ENCODE measurements at regions not wholly inside any gene's neighbourhood (a gene's known extent, or its start where the extent isn't known, plus 50 kb on each side); places are given as distances from the start of the nearest gene placed in this dataset.
"Not testable (repeated sequence)": the region's sequence is repeated elsewhere in the genome, so short reads cannot be mapped to it uniquely, and the experiment has no call there.

DNA sequence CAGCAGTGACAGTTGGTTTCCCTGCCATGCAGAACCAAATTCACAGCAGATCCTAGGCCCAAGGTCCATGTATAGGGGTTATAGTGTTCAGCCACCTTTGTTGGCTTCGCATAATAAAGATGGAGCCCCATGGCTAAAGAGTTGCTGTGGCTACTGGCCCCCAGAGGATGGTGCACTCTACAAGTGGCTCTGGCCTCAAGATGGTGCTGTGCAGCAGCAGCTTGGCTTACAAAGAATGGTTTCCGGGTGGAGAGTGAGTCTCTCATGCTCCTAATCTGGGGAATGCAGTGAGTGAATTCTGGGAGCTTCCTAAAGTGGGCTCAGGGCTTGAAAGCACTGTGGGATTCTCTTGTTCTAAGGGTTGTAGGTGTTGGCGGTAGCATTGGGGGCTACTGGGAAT is 1199.7 kb downstream of the CNTNAP5 start:
- DNase-seq: no peak

DNA sequence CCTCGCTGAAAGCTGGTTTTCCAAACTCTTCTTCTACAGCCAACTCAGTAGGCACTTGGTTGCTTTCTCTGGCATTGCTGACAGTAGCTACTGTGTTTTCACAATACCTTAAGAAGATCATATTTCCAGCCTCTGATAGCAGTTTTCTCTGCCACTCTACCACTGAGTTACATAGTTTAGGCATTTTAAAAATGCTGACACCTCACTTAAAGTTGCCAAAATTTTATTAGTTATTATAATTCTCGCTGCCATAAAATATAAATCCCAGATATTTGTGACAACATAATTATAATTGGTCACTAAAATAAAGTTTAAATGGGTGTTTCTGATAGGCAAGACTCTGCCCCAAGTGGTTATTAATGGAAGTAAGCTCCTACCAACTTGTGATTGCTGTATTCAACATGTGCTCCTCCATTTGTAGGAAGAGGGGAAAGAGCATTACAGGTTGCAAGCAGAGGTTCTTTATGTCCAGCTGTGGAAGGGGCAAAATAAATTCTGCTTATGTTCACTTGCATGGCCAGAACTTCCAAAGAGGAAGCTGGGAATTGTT is 1202.8 kb downstream of the CNTNAP5 start:
- no peak for DNase-seq

GRCh38 chr2:125240870-125241269 is 1215.8 kb downstream of the CNTNAP5 start:
- DNase-seq: no peak

DNA sequence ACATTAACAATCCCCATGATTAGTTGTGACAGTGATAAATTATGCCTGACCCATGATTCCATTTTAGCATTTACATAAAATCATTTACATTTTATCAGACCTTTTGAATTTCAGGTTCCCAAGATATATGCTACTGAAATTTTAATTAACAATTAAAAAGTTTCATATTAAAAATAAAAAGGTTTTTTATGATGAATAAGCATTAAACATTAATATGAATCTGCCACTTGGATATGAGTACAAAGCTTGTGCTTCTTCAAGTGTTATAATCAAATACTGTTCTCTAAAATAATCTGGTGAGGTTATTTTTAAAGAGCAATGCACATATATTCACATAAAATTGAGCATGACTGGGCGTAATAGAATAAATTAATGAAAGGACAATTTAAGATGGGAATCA is 1218.0 kb downstream of the CNTNAP5 start:
- no peak for DNase-seq

DNA sequence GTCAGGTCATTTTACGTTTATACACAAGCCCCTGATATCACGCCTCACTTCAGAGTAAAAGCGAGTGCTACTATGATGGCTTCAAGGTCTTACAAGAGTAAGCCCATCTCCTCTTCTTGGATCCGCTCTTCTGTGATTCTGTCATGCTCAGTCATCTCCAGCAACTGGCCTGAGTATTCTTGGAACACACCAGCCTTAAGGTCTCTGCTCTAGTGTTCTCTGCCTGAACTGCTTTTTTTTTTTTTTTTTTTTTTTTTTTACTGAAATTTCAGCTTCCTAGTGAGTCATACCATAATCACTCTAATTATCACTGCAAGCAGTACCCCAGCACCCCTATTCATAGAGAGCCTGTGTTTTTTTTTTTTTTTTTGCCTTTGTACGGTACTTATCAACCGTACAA is 1228.9 kb downstream of the CNTNAP5 start:
- no peak for DNase-seq

- DNase-seq: no peak
Observed at GRCh38 chr2:125259451-125259850, 1234.4 kb downstream of the CNTNAP5 start.

DNA sequence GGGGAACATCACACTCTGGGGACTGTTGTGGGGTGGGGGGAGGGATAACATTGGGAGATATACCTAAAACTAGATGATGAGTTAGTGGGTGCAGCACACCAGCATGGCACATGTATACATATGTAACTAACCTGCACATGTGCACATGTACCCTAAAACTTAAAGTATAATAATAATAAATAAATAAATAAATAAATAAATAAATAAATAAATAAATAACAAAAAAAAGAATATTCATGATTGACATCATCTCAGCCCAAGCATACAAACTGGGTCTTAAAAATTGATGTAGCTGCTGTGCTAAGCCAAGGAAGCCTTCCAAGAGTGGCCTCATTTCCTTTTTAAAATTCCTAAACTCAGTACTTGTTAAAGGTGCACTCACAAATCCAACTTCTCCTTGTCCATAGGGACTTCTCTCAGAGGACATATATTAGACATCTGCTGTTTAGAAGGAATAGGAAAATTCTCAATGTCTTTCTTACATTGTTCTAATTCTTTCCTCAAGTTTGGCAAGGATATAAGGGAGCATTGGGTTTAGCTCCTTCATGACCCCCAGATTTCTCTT is 1235.4 kb downstream of the CNTNAP5 start:
- DNase-seq: not testable (repeated sequence)

DNA sequence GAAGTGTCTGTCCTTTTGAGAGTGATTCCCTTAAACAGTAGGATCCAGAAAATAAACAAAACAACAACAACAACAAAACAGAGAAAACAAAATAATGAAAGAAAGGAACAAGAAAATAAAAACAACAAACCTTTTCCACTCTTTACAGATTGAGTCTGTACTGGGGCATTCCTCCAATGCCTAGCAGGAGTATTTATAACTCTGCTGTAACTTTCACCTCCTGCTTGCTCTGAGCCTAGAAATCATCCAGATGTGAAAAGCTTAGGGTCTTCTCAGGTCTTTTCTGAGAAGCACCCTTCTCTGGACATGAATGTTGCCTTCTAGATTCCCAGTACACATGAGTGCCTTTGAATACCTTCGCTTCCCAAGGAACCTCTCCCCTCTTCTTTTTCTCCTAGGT is 1239.4 kb downstream of the CNTNAP5 start:
- DNase-seq: no peak

DNA sequence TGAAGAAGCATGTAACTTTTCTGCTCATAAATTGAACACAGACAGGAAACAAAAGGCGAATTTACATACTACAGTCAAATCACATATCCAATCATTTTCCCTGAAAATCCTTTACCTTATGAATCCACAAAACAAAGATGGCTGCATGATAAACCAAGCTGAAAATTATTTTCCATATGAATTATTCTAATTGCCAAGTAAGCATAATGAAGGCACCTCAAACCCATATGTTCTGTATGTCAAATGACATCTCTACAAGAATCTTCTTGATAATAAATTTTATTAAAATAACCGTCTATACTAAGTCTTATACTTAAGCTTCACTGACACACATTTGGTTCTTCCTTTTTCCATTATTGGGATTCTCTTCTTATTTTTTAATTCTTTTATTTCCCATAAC is 1242.6 kb downstream of the CNTNAP5 start:
- DNase-seq: no peak

- DNase-seq: no peak
Observed at GRCh38 chr2:125272651-125273050, 1247.6 kb downstream of the CNTNAP5 start.

DNA sequence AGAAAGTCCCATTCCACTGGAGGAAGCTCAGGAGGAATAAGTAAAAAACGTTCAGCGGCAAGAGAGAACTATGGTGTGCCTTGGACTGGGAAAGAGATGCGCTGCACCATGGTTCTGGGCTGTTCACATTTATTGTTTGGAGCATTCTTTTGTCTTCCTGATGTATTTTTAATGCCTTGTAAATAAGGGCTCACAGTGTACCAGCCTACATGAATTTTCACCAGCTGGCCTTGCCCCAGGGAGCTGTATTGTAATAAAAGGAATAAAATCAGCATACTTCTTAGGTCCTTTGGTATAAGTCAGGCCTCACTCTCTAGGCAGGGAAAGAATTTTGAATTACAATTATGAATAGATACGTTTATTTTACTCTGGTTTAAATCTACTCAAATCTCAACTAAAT is 1249.6 kb downstream of the CNTNAP5 start:
- DNase-seq: no peak

DNA sequence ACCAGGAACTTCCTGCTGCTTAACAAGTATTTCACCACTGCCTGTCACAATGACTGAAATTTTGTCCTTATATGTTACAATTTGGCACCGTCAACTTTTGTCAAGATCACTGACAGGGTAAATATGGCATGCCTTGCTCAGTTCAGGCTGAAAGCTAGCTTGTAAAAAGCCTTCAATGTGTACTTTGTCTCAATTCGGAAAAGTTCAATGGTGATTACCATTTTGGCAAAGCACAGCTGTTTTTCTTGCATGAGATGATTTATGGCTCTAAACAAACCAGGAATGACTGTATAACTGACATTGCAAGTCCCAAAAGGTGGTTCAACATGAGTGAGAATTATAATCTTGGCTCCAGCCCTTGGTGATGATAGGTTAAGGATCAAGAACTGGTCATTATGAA is 1255.2 kb downstream of the CNTNAP5 start:
- no peak for DNase-seq

DNA sequence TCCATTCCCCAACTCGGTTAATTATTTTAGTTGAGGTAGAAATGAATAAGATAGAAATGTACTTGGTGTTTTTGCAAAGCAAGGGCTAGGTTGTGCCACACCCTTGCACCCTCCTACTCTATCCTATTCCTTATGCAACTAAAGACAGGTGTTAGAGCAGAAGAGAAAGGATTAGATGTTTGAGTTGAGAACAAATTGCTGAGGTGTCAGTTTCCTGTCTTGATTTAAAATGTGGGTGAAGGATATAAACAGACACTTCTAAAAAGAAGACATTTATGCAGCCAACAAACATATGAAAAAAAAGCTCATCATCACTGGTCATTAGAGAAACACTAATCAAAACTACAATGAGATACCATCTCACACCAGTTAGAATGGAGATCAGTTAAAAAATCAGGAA is 1256.2 kb downstream of the CNTNAP5 start:
- no peak for DNase-seq

DNA sequence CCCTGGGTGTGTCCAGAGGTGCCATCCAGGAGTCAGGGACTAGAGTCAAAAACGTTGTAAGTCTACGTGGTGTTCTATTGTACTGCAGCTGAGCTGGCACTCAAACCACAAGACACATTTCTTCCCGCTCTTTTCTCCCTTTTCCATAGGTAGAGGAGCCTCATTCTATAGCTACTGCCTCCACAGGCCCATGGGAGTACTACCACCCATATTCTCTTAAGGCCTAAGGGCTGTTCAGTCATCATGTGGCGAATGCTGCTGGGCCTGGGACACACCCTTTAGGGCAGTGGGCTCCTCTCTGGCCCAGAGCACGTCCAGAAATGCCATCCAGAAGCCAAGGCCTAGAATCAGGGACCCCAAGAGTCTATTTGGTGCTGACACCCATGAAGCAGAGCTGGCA is 1271.7 kb downstream of the CNTNAP5 start:
- DNase-seq: no peak

DNA sequence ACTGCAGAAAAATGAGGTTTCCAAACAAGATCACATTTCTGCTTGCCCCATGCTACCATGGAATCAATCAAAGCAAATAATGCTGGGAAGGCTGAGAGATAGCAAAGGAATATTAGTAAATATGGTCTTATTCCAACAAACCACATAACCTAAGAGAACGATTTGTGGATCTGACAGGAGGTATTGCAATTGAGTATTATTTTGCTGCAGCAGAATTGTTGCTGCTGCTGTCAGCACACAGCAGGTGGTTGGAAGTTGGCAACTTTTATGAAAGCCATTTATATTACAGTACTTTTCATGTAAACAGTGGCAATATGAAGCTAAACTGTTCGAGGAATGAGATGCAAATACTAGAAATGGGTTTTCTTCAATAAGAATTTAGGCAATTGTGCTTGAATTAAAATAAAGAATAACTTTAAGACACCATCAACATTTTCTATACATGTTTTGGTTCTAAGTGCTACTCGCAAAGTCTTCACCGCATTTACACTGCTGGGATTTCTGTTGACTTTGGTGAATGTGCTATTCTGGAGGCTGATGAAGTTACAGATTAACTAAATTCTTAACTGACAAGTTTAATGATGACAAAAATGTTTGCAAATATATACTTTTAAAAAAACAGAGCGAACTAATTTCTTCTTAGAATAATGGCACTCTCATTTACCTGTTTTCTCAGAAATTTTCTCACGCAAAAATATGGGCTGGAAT is 1285.7 kb downstream of the CNTNAP5 start:
- DNase-seq: no peak

GRCh38 chr2:125312342-125312741 is 1287.3 kb downstream of the CNTNAP5 start:
- DNase-seq: no peak

DNA sequence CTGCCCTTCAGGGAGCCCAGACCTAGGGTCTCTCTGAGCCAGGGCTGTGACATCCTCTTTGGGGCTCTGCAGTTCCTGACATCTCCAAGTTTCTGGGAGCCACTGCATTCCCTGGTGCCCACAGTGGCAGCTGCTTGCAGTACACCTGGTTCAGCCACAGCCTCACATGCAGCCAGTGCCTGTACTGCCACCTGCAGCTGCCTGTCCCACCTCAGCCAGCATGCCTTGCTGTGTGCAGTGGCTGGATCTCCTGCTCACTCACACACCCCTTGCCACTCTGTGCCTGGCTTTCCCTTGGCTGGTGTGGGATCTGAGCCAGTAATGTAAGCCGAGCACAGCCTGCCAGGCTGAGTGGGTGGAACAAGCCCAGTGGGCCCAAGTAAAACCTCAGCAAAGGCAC is 1288.7 kb downstream of the CNTNAP5 start:
- no peak for DNase-seq

DNA sequence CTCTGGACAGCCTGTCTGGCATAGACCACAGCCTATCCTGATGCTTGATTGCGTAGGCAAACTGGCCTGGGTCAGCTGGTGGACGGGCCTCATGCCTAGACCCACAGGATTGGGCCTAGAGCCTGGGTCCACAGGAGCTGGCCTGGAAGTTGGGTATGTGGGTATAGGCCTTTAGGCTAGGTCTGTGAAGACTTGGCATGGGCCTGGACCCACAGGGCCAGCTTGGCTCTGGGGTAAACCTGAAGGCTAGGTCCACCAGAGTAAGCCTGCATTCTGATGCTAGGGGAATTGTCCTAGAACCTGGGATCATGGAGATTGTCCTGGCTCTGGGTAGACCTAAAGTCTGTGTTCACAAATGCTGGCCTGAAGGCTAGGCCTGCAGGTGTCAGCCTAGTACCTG is 1293.7 kb downstream of the CNTNAP5 start:
- no peak for DNase-seq

DNA sequence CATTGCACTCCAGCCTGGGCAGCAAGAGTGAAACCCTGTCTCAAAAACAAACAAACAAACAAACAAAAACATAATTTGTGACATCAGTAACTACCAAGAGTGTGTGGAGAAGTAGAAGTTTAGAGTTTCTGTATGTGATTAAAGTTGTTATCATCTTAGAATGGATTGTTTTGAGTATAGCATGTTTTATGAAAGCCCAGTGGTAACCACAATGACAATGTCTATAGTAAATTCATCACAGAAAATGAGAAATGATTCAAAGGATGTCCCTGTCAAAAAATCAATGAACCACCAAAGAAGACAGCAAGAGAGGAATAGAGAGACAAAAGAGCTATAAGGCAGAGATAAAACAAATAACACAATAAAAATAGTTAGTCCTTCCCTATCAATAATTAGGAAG is 1299.2 kb downstream of the CNTNAP5 start:
- DNase-seq: no peak

GRCh38 chr2:125330133-125330532 is 1305.0 kb downstream of the CNTNAP5 start:
- no peak for DNase-seq

DNA sequence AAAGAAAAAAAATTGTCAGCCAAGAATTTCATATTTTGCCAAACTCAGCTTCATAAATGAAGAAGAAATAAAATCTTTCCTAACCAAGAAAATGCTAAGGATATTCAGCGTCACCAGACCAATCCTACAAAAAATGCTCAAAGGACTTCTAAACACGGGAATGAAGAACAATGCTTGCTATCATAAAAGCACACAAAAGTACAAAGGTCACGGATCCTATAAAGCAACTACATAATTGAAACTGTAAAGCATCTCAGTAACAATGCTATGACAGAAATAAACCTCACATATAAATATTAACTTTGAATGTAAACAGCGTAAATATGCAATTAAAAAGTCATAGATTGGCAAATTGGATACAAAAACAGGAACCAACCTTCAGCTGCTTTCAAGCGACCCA is 1314.6 kb upstream of the GYPC start:
- no peak for DNase-seq

DNA sequence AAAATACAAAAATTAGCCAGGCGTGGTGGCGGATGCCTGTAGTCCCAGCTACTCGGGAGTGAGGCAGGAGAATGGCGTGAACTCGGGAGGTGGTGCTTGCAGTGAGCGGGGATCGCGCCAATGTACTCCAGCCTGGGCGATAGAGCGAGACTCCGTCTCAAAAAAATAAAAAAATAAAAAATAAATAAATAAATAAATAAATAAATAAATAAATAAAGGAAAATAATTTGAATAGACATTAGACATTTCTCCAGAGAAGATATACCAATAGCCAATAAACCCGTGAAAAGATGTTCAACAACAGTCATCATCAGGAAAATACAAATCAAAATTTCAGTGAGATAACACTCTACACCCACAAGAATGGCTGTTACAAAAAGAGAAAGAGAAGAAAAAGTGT is 1302.4 kb upstream of the GYPC start:
- not testable (repeated sequence) for DNase-seq

GRCh38 chr2:125364192-125364983 is 1291.6 kb upstream of the GYPC start:
- DNase-seq: no peak

DNA sequence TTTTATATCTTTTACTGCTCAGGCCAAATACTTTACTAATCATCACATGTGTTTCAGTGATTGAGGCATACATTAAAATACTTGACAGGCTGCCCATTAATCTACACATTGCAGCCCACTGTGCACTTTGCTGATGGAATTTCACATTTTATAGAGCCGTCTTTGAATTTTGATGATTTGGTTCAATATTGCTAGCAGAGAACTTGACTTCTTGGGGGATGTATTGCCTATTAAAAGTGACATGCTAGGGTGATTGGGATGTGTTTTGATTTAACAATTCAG is 1291.0 kb upstream of the GYPC start:
- DNase-seq: no peak
